IPS-NIHi7 (cell line): ENCODE measurements at regions not wholly inside any gene's neighbourhood (a gene's known extent, or its start where the extent isn't known, plus 50 kb on each side); places are given as distances from the start of the nearest gene placed in this dataset.
"Not testable (repeated sequence)": the region's sequence is repeated elsewhere in the genome, so short reads cannot be mapped to it uniquely, and the experiment has no call there.

Experiments used
- DNase-seq: peaks from one replicate; pipeline ENCODE4 v3.0.0; 2012; ENCODE audit warnings: mixed read lengths; ENCODE audit errors: extremely low spot score

- DNase-seq: no peak
These were observed 50.8 kb upstream of the ECHDC3 start for GRCh38 chr10:11691319-11691755.

DNA sequence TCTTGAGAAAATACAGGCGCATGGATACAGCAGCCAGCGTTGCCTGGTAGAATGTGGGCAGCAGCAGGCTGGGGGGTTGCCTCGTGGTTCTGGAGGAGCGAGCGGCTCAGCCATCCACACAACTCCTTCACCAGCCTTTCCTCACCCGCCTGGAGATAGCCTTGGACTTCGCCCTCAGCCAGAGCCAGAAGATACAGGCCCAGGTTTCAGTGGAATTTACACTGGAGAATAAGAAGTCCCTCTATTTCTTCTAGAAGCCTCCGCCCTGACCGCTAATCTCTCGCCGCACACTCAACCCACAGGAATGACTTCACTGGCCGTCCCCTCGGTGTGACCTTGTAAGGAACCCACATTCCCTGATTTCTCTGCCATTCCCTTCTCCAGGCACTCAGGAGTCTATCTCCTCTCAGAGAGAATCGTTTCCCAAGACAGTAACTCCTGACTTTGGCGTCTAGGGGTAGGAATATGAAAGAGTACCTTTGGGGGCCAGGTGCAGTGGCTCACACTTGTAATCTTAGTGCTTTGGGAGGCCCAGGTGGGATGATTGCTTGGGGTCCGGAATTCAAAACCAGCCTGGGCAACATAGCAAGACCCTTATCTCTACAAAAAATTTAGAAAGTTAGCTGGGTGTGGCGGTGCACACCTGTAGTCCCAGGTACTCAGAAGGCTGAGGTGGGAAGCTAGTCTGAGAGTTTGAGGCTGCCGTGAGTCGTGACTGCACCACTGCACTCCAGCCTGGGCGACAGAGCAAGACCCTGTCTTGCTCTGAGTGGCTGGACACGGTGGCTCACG, 52.0 kb upstream of the ECHDC3 start:
- DNase-seq: no peak

DNA sequence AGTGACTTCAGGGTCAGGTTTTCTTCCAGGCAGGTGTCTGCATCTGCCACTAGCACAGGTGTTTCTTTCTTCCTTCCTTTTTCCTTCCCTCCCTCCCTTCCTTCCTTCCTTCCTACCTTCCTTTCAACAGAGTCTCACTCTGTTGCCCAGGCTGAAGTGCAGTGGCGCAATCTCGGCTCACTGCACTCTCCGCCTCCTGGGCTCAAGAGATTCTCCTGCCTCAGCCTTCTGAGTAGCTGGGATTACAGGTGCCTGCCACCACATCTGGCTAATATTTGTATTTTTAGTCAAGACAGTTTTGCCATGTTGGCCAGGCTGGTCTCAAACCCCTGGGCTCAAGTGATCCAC, 53.8 kb upstream of the ECHDC3 start:
- DNase-seq: not testable (repeated sequence)

- no peak for DNase-seq
These were observed 54.3 kb upstream of the ECHDC3 start for GRCh38 chr10:11687779-11688447.

DNA sequence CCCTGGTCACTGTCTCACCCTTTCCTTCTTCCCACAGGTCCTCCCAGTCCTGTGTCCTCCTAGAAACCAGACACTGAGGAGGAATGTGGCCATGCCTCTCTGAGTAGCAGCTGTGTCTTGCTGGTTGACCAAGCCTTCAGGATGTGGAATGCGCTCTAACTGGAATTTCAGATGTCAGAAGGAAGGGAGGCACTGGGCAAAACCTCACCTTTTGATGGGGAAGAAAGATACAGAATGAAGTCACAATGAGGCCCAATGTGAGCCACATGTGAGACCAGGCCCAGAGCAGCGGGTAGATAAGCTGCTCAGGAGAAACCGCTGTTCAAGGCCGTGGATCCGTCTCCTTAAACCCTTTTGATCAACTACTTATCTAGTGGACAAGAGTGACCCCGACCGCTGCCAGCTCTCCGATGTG, 54.8 kb upstream of the ECHDC3 start:
- peak; percentile 37 for DNase-seq

DNA sequence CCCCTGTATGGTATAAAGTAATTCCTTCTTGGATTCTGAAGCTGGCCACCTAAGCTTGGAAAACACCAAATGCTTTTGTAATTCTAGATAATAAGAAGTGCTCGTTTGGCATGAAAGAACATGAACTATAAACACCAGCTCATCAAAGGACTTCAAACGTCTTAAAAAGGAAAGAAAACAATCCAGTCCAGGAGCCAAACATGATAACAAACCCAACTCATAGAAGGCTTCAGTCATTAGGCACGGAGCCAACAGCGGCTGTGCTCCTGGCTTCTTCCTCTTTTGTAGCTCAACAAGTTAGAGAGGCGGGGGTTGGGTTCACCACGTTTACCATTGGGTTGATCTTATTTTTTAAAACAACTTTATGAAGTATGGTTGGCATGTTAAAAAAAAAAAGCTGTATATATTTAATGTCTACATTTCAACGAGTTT, 56.4 kb upstream of the ECHDC3 start:
- no peak for DNase-seq

DNA sequence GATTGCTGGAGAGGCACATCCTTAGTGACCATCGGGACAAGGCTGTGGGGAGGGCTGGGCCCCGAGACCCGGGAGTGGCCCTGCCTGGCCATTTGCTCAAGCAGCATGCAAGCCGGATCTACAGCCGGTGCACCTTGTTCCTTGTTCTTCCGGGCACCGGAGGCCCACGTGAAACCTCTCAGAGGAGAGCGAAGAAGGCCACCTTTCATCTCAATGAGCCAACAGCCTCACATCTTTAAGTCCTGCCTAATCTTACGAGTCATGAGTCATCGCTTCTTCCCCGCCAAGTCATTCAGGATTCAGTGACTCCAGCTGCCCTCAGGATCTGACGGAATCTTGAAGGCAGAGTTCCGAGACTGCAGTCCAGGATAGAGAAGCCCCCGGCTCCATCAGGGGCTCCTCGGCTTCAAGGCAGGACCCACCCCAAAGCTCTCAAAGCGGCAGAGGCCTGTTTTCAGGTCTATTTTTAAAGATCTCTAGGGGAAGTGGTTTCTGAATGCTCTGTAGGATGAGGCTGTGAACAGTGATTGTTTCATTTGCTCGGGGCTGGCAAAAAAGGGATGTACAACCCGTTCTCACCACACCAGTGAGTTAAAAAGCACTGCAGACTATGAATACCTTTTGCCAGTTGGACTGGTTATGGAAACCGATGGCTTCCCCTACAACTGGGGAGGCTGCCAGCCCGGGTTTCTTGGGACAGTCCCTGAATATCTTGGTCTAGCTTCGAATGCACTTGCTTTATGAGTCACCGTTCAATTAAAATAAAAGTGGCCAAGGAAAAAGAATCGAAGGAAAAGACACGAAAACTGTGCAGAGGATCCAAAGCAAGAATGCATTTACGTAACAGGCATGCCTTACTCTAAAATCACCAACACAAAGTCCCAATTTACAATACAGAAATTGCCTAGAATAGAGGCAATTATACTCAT, 57.2 kb upstream of the ECHDC3 start:
- peak; percentile 73 for DNase-seq

- not testable (repeated sequence) for DNase-seq
These were observed 57.9 kb upstream of the ECHDC3 start for GRCh38 chr10:11684341-11684716.

DNA sequence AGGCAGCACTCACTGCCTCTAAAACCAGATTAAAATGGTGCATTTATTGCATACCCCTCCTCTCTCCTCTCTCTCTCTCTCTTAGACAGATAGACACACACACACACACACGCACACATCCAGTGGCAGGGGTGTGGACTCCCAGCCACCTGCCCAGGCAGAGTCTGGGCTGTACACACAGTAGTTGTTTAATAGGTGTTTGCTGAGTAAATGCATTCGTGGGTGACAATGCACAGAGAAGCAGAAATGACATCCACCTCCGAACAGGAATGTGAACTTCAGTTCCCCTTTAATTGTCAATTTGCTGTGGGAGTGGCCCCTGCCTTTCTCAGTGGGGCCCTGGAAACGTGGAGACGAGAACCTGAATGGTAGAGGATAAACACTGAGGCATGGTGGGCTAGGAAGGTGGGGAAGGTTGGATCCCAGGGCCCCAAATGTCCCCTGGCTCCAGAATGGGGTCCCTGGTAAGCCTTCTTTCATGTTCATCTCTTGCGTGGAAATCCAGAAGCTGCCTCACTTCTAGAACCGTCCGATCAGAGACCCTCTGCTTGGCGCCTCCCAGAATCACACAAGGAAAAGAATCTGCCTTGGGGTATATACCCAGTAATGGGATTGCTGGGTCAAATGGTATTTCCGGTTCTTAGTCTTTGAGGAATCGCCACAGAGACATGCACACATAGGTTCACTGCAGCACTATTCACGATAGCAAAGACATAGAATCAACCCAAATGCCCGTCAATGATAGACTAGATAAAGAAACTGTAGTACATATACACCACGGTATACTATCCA, 58.5 kb upstream of the ECHDC3 start:
- DNase-seq: no peak

- DNase-seq: no peak
These were observed 59.3 kb upstream of the ECHDC3 start for GRCh38 chr10:11682851-11683250.

DNA sequence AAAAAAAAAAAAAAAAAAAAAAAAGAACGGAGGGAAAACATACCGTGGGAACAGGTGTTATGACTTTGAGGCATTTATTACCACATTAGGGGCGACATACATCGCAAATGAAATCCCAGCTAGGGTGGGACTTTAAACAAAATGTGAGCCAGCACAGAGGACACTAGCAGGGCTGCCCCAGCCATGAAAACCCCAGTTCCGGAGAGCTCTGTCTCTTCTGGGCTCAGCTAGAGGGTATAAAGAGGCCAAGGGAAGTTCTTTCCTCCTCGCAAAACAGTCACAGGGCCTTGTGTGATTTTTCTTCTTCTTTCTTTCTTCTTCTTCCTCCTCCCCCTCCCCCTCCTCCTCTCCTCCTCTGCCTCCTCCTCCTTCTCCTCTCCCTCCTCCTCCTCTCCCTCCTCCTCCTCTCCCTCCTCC, 59.9 kb upstream of the ECHDC3 start:
- DNase-seq: no peak

- DNase-seq: no peak
These were observed 61.7 kb upstream of the ECHDC3 start for GRCh38 chr10:11680496-11680895.

- DNase-seq: no peak
These were observed 62.2 kb upstream of the ECHDC3 start for GRCh38 chr10:11679946-11680345.

DNA sequence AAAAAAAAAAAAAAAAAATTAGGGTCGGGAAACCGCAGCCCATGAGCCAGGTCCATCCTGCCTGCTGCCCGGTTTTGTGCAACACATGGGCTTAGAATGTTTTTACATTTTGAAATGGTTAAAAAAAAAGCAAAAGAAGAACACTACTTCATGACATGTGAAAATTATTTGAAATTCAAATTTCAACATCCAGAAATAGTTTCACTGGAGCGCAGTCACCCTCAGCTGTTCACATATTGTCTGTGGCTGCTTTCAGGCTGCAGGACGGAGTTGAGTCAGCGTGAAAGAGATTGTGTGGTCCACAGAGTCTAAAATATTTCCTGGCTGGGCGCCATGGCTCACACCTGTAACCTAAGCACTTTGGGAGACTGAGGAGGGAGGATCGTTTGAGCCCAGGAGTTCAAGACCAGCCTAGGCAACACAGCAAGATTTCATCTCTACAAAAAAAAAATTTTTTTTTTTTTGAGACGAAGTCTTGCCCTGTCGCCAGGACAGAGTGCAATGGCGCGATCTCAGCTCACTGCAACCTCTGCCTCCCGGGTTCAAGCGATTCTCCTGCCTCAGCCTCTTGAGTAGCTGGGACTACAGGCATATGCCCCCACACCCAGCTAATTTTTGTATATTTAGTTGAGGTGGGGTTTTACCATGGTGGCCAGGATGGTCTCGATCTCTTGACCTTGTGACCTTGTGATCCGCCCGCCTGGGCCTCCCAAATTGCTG, 63.9 kb upstream of the ECHDC3 start:
- no peak for DNase-seq

DNA sequence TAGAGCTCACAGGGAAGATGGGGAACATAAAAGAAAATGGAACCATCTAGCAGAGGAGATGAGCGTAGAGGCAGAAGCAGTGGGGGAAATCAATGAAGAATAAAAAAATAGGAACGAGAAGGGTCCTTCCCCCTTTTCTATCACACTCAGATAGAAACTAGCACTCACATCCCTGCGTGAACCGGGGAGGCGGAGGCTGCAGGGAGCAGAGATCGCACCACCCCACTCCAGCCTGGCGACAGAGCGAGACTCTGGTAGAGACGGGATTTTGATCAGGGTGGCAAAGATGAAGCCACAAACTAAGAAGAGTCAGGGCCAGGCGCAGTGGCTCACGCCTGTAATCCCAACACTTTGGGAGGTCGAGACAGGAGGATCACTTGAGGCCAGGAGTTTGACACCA, 64.7 kb upstream of the ECHDC3 start:
- DNase-seq: no peak

GRCh38 chr10:11673346-11674280, 62.2 kb upstream of the USP6NL start:
- no peak for DNase-seq

GRCh38 chr10:11672836-11673235, 61.4 kb upstream of the USP6NL start:
- no peak for DNase-seq

DNA sequence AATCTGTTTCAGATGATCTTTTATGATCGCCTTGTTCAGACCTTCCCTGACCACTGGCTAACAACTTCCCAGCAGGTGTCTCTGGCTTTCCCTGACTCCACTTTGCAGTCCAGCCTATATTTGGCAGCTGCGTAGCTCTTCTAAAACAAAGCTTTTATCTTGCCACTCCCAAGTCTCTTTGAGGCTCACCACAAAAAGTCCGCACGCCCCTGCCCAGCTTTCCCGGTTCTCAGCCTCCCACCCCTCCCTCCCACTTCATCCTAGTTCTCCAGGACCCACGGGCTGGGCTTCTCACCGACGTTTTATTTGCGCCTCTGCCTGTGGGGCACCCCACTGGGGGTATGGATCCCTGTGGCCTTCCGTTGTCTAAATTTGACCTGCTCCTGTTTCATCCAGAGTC, 58.9 kb upstream of the USP6NL start:
- no peak for DNase-seq

DNA sequence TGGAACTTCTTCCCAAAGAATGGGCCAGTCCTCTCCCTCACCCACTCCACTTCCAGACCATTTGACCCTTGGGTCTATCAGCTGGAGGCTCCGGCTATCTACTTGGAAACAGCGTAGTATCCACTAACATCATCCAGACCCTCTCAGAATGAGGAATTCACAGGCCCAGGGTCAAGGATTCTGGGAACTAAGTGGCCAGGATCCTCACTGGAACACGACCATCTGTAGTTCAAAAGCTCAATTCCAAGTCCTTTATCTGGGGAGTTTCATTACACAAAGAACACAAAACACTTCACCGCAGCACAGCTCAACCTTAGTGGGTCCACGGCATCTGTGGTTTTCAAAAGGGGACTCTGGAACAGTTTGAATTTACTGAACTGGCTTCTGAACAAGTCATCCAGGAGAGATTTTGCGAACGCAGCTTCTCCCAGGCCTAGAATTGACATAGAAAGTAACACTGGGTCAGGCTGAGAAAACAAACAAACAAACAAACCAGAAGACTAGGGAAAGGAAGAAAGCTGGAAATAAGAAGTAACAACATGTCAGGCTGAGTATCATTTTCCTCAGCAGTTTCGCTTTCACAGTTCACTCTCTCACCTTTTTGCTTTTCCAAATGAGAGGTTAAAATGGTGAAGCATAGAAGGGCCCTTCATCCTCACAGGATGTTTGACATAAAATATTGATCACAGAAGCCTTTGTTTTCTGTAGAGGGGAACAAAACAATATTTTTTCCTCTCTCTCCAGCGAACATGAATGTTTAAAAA, 57.6 kb upstream of the USP6NL start:
- no peak for DNase-seq
